GM19372 (cell line): ENCODE measurements at regions not wholly inside any gene's neighbourhood (a gene's known extent, or its start where the extent isn't known, plus 50 kb on each side); places are given as distances from the start of the nearest gene placed in this dataset.
"Not testable (repeated sequence)": the region's sequence is repeated elsewhere in the genome, so short reads cannot be mapped to it uniquely, and the experiment has no call there.

ENCODE experiments used
- ATAC-seq: cut with Tn5 transposase; IDR thresholded peaks from one replicate; pipeline ENCODE4 v1.9.1; 2021; ENCODE audit warnings: mild to moderate bottlenecking, low read depth, moderate library complexity; ENCODE audit not compliant: unreplicated experiment

GRCh38 chr16:60204181-60204580 is 1470.1 kb upstream of the GOT2 start:
- no peak for ATAC-seq

DNA sequence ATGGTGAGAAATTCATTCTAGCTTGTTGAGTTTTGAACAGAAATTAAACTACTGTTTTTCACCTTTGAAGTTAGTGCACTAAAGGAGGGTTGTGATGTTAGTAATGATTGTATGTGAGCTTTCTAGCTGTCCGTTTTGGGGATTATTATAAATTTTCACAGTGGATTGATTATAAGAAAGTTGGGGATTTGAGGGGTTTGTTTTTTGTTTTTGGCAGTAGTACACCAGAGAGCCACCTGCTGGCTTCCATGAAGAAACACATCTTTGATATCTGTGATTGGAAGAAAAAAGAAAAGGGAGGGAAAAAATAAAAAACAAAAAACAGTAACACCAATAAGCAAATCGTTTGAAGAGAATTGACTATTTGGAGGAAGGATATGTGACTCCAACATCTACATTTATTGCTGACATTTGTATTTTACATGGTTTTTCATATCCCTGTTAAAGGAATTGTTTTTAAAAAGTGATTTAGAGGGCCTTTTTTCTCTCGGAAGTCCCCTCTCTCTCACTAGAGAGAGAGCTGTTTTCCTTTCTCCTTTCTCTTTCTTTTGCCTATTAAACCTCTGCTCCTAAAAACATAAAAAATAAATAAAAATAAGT is 1469.5 kb upstream of the GOT2 start:
- no peak for ATAC-seq

DNA sequence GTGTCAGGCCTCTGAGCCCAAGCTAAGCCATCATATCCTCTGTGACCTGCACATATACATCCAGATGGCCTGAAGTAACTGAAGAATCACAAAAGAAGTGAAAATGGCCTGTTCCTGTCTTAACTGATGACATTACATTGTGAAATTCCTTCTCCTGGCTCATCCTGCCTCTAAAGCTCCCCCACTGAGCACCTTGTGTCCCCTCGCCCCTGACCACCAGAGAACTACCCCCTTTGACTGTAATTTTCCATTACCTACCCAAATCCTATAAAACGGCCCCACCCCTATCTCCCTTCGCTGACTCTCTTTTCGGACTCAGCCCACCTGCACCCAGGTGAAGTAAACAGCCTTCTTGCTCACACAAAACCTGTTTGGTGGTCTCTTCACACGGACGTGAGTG is 1466.6 kb upstream of the GOT2 start:
- not testable (repeated sequence) for ATAC-seq

DNA sequence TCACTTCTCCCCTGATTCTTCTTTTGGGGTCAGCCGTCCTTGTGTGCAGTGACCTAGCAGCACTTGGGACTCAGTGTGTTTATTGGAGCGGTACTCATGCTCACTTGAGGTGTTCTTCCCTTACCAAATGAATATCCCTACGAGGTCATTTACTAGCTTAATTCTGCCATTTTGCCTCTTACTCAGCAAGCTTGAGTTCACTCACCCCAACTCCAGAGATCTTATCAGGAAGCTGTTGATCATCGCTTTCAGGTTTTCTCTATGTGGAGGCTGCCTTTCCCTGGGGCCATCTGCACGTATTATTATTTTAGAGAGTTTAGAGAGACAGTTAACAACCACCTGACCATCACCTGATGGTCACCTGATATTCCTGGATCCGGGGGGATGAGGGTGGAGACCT is 1466.0 kb upstream of the GOT2 start:
- no peak for ATAC-seq

DNA sequence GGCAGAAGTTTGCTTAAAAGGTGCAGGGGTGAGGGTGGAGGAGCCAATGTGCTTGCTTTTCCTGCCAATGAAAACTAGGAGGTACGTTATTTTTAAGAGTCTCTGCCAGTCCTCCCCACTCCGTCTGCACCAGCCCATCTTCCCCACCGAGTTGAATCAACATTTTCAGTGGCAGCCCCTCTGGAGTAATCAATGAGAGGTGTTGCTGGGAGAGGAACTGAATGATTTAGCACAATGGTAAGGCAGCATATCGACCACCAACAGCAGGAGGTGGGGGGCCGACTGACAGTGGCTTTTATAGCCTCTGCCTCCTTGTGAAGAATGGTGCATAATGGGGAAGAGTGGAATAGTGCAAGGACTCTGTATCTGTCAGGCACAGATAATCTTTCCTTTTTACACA is 1465.0 kb upstream of the GOT2 start:
- no peak for ATAC-seq

DNA sequence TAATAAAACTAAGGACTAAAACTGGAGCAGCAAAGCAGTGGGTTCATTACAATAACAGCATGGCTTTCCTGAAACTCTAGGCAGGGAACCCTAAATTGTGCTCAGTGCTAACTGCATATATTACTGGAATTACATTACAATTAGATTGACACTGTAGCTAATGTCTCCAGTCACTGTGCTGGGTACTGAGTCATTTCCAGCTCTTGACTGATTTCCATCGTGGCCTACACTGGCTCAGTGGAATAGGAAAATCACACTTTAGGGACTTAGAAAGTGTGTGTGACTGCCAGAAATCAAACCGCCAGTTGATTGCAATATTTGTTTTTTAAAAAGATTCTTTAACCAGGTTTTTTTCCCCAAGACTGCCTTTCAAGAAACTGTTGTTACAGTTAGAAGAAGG is 1447.4 kb upstream of the GOT2 start:
- ATAC-seq, result no peak

DNA sequence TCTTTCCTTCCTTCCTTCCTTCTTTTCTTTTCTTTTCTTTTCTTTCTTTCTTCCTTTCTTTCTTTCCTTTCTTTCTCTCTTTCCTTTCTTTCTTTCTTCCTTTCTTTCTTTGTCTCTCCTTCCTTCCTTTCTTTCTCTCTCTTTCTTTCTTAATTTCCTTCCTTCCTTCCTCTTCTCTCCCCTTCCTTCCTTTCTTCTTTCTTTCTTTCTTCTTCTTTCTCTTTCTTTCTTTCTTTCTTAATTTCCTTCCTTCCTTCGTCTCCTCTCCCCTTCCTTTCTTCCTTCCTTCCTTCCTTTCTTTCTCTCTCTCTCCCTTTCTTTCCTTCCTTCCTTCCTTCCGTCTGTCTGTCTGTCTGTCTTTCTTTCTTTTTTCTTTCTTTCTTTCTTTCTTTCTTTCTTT is 1446.5 kb upstream of the GOT2 start:
- no peak for ATAC-seq

- no peak for ATAC-seq
Observed at GRCh38 chr16:60170196-60170595, 1436.1 kb upstream of the GOT2 start.

DNA sequence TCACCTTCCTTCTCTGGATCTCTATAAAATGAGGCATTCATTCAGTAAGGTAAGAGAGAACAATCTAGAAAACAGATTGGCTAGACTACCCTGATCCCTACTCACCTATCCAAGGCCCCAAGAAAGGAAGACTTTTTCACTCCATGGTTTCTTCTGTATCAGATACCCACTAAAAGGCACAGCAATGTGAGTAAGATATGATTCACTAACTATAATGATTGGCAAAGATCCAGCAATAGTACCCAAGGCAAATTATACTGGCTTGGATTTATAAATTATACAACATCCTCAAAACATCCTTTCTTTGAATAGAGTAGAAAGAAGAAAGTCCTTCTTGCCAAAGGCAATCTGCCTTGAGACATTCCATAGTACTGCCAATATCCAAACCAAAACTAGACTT is 1432.0 kb upstream of the GOT2 start:
- ATAC-seq, result no peak

DNA sequence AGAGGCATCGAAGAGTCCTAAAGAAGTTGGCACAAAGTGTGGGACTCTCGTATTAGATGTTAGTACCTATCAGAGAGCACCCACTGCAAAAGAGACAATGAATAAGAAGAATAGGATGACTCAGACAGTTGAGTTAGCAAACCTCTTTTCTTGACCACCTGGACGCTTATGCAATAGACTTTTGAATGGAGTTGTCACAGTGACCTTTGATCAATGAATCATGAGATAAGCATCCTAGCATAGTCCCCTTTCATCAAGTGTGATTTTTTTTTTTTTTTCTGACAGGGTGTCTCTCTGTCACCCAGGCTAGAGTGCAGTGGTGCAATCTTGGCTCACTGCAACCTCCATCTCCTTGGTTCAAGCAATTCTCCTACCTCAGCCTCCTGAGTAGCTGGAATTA is 1417.9 kb upstream of the GOT2 start:
- ATAC-seq, result no peak

DNA sequence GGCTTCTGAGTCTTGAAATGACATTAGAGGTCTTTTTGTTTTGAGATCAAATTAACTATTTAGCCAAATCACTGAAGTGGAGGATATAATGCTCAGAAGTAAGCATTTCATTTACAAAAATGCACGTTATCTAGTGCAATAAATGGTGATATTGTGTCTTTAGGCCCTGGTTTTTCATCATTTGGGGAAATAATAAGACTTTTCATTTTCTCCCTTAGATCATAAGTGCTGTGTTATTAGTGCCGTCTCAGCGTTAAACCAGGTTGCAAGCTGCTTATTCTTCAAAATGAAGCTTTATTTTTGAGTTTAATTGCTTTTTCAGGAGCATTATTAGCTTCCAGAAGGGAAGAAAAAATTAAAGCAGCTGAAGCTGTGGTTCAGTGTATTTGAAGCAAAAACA is 1416.8 kb upstream of the GOT2 start:
- ATAC-seq, result no peak

GRCh38 chr16:60143348-60143705 is 1409.2 kb upstream of the GOT2 start:
- no peak for ATAC-seq

GRCh38 chr16:60142619-60143347 is 1408.7 kb upstream of the GOT2 start:
- no peak for ATAC-seq

- ATAC-seq, result no peak
Observed at GRCh38 chr16:60137891-60138290, 1403.8 kb upstream of the GOT2 start.

DNA sequence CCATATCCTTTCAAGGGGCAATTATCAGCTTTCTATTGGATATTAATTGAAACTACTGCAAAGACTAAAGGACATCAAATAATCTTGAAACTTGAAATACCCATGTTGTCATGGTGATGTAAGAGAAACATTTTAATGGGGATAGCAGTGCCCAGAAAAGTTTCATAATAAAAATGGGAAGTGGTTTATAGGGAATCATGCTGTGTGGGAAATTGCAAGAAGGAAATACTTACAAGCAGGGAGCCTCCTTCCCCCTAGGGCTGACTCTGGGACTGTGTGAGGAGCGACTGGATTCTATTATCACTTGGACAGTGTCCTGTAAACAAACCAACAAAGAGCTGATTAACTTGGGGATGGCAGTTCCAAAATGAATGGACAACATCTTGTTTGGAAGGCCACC is 1393.1 kb upstream of the GOT2 start:
- ATAC-seq, result no peak

DNA sequence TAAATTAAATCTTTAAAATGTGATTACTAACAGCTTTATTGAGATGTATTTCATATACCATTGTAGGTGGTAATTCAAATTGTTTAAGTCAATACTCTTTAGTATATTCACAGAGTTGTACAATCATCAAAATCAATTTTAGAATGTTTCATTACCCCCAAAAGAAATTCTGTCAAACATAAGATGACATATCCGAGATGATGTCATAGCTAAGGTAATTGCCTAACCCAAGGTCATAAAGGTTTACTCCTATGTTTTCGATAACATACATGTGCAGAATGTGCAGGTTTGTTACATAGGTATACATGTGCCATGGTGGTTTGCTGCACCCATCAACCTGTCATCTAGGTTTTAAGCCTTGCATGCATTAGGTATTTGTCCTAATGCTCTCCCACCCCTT is 1392.0 kb upstream of the GOT2 start:
- ATAC-seq, result not testable (repeated sequence)

DNA sequence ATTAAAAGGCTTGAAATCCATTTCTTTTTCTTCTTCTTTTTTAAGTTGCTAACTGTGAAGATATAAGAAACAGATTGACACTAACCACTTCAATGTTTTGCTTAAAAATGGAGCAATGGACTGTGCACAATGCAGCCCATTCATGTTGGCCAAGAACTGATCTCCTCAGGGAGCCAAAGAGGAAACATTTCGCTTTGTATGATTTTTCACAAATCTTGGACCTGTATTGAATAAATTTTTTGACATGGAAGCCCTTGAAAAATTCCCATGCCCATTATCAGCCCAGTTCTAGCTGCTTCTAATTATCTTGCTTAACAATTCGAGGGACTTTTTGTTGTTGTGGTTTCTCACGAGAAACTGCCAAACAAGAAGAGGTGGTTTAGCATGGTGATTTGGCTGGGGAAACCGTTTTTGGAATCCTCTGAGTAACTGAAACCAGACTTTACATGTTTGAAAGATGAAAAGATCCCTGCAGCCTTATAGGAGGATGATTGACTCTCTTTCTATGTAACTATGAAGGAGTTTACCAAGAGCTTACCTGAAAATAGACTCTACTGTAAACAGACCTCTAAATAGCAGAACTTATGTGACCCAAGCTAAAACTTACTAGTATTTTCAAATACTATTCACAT is 1389.4 kb upstream of the GOT2 start:
- ATAC-seq, result no peak

DNA sequence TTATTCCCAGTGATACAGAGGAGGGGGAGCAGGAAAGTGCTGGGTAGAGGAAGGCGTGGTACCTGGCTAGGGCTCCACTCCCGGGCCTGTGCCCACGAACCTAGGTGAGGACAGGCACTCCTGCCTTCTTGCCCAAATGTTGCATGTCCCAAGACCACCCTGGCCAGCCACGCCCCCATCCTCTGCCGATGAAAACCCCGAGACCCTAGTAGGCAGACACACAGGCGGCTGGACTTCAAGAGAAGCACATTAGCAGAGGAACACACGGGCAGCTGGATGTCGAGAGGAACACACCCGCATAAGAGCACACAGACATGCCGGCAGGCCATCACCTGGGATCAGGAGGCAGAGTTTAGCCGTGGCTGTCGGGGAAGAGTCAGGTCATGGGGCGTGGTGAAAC is 1386.5 kb upstream of the GOT2 start:
- no peak for ATAC-seq

DNA sequence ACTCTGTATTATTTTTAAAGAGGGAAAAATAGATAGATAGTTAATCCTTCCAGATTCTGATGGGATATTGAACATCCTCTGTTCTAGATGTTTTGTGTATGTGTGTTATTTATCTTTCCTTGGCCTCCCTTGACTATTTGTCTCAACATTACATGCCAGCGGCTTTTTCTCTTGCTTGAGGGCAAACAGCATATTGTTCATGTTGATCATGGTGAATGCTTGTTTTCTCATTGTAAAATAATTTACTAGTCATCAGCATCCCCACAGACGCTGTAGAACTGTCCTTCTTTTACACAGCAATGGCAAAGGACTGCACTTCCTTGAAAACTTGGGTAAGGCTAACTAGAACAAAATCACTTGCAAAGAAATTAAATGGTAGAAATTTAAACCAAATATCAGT is 1376.4 kb upstream of the GOT2 start:
- no peak for ATAC-seq

DNA sequence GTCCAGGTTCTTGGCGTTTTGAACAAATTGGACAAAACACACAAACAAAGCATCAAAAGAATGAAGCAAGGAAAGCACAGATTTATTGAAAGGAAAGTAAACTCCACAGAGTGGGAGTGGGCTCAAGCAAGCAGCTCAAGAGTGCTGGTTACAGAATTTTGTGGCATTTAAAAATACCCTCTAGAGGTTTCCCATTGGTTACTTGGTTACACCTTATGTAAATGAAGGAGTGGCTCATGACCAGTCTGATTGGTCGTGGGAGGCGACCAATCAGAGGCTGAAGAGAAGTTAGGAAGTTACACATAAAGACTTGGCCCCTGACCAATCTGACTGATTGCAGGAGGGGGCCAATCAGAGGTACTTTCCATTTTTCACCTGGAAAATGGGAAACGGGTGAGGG is 1373.8 kb upstream of the GOT2 start:
- ATAC-seq, result no peak

DNA sequence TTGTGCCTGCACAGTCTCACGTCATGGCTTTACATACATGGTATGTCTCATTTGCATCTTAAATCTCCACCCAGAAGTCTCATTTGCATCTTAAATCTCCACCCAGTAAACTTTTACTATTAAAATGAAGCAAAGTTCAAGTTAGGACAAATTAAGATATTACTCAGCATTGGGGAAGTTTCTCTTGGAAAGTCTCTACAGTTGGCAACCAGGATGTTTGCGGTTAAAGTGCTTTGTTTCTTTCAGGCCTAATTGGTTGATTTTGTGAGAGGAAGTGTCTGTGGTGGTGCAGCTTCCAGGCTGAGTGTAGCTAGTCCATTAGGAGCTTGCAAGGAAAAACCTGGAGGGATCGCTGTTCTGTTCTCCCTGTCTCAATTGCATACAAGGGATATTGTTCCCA is 1373.3 kb upstream of the GOT2 start:
- ATAC-seq, result no peak

- no peak for ATAC-seq
Observed at GRCh38 chr16:60100371-60100770, 1366.3 kb upstream of the GOT2 start.
